ENCODE measurements at regions not wholly inside any gene's neighbourhood (a gene's known extent, or its start where the extent isn't known, plus 50 kb on each side); places are given as distances from the start of the nearest gene placed in this dataset.
"Not testable (repeated sequence)": the region's sequence is repeated elsewhere in the genome, so short reads cannot be mapped to it uniquely, and the experiment has no call there.

- TF ChIP-seq PATZ1 (CRISPR knock-in tag; IDR thresholded peaks at IDR 0.05; ENCODE audit: borderline replicate concordance) (no peak), OSR1 (CRISPR knock-in tag; IDR thresholded peaks at IDR 0.05) (no peak), TOX (CRISPR knock-in tag; IDR thresholded peaks at IDR 0.05; ENCODE audit: borderline replicate concordance) (no peak), ESRRG (CRISPR knock-in tag; IDR thresholded peaks at IDR 0.05) (no peak)
Observed at GRCh38 chr6:101178748-101179147, 214.8 kb upstream of the GRIK2 start (continued).

DNA sequence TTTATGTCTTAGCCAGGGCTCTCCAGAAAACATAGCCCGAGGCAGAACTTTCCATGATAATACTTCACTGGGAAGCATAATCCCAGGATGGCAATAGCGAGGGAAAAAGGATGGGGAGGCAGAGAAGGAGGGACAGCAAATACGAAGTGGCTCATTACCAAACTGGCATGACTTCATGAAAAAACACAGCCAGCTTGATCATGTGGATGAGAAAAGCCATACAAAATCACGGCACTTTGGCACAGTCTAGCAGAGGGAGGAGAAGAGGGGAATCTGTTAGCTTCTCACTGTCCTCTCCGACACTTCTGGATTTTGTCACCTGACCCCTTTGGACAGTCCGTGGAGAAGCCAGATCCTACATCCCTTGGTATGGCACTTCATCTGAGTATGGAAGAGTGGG is 212.5 kb upstream of the GRIK2 start:
- ATAC-seq: no peak
- TF ChIP-seq PPARA (CRISPR knock-in tag; IDR thresholded peaks at IDR 0.05; ENCODE audit: borderline replicate concordance): no peak
- no peak for TF ChIP-seq POU6F1 (CRISPR knock-in tag; IDR thresholded peaks at IDR 0.05; ENCODE audit: borderline replicate concordance, low read depth)

DNA sequence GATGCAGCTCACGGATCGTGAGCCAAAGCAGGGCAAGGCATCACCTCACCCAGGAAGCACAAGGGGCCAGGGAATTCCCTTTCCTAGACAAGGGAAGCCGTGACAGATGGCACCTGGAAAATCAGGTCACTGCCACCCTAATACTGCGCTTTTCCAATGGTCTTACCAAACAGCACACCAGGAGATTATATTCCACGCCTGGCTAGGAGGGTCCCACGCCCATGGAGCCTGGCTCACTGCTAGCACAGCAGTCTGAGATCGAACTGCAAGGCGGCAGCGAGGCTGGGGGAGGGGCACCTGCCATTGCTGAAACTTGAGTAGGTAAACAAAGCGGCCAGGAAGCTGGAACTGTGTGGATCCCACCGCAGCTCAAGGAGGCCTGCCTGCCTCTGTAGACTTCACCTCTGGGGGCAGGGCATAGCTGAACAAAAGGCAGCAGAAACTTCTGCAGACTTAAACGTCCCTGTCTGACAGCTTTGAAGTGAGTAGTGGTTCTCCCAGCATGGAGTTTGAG is 205.2 kb upstream of the GRIK2 start:
- ATAC-seq: not testable (repeated sequence)

DNA sequence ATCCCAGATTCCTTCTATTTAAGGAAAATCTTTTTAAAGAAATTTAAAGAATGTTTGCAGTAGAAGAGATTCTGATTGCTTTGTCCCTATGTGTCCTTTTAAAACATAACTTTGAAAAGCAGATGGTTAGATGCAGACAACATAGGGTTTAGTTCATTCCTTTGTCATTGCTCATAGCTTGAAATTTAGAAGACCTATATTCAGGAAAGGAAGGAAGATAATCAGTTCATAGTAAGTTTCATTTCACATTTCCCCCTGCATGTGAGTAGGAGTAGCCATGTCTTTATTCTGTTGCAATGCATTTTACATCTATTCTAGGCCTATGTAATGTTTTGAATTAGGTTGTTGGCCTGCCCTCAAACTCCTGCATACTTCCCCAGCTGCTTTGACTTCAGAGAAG is 197.9 kb upstream of the GRIK2 start:
- no peak for ATAC-seq
- TF ChIP-seq OSR1 (CRISPR knock-in tag; IDR thresholded peaks at IDR 0.05): no peak
- TF ChIP-seq ISL1 (CRISPR knock-in tag; IDR thresholded peaks at IDR 0.05): 0 out of 2 replicates have a peak, but pooled peaks have one; percentile 15

DNA sequence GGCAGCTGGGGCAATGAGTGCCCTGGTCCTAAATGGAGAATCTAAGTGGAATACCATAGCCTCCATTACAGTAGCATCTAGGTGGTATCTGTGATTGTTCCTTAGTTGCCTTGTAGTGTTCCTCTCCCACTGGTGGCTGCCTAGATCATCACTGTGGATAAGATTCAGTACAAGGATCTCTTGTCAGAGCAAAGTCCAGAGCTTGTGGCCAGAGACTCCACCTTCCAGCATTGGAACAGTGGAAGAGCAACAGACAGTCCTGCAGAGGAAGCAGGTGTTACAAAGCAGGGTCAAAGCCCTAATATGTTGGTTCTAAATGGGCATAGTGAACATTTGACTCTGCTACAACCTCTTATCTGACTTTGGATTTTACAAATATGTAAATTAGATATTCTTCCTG is 194.1 kb upstream of the GRIK2 start:
- no peak for ATAC-seq
- TF ChIP-seq OSR1 (CRISPR knock-in tag; IDR thresholded peaks at IDR 0.05) (no peak), PATZ1 (CRISPR knock-in tag; IDR thresholded peaks at IDR 0.05; ENCODE audit: borderline replicate concordance) (no peak), CREB5 (CRISPR knock-in tag; IDR thresholded peaks at IDR 0.05; ENCODE audit: low read depth) (no peak), CSDC2 (CRISPR knock-in tag; IDR thresholded peaks at IDR 0.05) (no peak), BACH2 (CRISPR knock-in tag; IDR thresholded peaks at IDR 0.05; ENCODE audit: borderline replicate concordance) (no peak), ZC3H10 (CRISPR knock-in tag; IDR thresholded peaks at IDR 0.05) (no peak), RARB (CRISPR knock-in tag; IDR thresholded peaks at IDR 0.05) (no peak), GLIS3 (CRISPR knock-in tag; IDR thresholded peaks at IDR 0.05) (no peak)
- TF ChIP-seq, protein P1, sequence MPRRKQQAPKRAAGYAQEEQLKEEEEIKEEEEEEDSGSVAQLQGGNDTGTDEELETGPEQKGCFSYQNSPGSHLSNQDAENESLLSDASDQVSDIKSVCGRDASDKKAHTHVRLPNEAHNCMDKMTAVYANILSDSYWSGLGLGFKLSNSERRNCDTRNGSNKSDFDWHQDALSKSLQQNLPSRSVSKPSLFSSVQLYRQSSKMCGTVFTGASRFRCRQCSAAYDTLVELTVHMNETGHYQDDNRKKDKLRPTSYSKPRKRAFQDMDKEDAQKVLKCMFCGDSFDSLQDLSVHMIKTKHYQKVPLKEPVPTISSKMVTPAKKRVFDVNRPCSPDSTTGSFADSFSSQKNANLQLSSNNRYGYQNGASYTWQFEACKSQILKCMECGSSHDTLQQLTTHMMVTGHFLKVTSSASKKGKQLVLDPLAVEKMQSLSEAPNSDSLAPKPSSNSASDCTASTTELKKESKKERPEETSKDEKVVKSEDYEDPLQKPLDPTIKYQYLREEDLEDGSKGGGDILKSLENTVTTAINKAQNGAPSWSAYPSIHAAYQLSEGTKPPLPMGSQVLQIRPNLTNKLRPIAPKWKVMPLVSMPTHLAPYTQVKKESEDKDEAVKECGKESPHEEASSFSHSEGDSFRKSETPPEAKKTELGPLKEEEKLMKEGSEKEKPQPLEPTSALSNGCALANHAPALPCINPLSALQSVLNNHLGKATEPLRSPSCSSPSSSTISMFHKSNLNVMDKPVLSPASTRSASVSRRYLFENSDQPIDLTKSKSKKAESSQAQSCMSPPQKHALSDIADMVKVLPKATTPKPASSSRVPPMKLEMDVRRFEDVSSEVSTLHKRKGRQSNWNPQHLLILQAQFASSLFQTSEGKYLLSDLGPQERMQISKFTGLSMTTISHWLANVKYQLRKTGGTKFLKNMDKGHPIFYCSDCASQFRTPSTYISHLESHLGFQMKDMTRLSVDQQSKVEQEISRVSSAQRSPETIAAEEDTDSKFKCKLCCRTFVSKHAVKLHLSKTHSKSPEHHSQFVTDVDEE (CRISPR knock-in tag; IDR thresholded peaks at IDR 0.05): no peak
- TF ChIP-seq, protein P2, sequence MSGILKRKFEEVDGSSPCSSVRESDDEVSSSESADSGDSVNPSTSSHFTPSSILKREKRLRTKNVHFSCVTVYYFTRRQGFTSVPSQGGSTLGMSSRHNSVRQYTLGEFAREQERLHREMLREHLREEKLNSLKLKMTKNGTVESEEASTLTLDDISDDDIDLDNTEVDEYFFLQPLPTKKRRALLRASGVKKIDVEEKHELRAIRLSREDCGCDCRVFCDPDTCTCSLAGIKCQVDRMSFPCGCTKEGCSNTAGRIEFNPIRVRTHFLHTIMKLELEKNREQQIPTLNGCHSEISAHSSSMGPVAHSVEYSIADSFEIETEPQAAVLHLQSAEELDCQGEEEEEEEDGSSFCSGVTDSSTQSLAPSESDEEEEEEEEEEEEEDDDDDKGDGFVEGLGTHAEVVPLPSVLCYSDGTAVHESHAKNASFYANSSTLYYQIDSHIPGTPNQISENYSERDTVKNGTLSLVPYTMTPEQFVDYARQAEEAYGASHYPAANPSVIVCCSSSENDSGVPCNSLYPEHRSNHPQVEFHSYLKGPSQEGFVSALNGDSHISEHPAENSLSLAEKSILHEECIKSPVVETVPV (CRISPR knock-in tag; IDR thresholded peaks at IDR 0.05): no peak
